ENCODE measurements at regions not wholly inside any gene's neighbourhood (a gene's known extent, or its start where the extent isn't known, plus 50 kb on each side); places are given as distances from the start of the nearest gene placed in this dataset.

DNA sequence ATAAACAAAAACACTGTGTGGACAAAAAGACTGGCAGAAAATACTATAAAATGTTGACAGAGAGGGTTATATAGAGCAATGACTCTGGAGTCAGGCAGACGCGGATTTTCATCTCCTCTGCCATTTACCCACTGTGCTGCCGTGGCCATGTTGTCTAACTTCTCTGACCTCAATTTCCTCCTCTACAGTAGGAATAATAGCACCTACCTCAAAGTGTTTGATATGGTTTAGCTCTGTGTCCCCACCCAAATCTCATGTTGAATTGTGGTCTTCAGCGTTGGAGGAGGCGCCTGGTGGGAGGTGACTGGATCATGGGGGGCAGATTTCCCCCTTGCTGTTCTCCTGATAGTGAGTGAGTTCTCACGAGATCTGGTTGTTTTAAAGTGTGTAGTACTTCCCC lies 78.2 kb upstream of the CALN1 start:
- H3K4me3 ChIP-seq (ENCODE audit: low read depth, low read length): no peak overlapping the region
- DNase-seq (ENCODE audit: low read depth): no peak
- TF ChIP-seq, protein P1, sequence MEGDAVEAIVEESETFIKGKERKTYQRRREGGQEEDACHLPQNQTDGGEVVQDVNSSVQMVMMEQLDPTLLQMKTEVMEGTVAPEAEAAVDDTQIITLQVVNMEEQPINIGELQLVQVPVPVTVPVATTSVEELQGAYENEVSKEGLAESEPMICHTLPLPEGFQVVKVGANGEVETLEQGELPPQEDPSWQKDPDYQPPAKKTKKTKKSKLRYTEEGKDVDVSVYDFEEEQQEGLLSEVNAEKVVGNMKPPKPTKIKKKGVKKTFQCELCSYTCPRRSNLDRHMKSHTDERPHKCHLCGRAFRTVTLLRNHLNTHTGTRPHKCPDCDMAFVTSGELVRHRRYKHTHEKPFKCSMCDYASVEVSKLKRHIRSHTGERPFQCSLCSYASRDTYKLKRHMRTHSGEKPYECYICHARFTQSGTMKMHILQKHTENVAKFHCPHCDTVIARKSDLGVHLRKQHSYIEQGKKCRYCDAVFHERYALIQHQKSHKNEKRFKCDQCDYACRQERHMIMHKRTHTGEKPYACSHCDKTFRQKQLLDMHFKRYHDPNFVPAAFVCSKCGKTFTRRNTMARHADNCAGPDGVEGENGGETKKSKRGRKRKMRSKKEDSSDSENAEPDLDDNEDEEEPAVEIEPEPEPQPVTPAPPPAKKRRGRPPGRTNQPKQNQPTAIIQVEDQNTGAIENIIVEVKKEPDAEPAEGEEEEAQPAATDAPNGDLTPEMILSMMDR (IDR thresholded peaks at IDR 0.05; ENCODE audit: insufficient read depth, low read depth, low read length): no peak

DNA sequence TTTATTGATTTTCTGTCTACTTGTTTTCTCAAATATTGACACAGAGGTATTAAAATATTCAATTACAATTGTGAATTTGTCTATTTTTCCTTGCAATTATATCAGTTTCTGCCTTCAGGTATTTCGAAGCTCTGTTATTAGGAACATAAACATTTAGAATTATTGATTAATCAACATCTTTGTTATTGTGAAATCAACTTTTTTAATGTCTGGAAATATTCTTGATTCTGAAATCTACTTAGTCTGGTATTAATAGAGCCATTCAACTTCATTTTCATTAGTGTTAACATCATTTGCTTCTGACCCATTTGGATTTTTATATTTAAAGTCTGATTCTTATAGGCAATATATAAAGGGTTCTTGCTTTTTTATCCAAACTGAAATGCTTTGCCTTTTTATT lies 69.8 kb upstream of the CALN1 start:
- TF ChIP-seq, protein P1 (IDR thresholded peaks at IDR 0.05; ENCODE audit: insufficient read depth, low read depth, low read length): no peak
- no peak overlapping the region for H3K4me3 ChIP-seq (ENCODE audit: low read depth, low read length)

DNA sequence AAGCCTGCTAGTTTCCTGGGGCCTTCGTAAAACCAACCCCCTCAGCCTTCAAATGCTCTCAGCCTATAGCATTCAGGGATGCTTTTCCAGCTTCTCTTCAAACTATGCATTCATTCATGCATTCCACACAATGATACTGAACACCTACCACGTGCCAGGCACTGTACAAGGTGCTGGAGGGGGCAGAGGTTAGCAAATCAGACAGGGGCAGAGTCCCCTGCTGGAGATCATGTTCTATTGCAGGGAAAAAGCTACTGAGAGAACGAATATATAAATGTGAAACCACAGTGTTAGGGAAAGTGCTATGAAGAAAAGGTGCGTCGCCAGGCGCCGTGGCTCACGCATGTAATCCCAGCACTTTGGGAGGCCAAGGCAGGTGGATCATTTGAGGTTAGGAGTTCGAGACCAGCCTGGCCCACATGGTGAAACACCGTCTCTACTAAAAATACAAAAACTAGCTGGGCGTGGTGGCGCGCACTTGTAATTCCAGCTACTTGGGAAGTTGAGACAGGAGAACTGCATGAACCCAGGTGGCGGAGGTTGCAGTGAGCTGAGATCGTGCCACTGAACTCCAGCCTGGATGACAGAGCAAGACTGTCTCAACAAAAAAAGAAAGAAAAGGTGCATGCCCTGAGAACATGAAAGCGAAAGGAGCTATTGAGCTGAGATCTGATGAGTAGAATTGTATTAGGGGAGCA lies 64.6 kb upstream of the CALN1 start:
- no peak for DNase-seq (ENCODE audit: low read depth)
- TF ChIP-seq, protein P1 (IDR thresholded peaks at IDR 0.05; ENCODE audit: insufficient read depth, low read depth, low read length): no peak
- H3K4me3 ChIP-seq (ENCODE audit: low read depth, low read length): no peak overlapping the region

More for the DNA sequence above, 69.8 kb upstream of the CALN1 start:
- DNase-seq (ENCODE audit: low read depth): no peak

DNA sequence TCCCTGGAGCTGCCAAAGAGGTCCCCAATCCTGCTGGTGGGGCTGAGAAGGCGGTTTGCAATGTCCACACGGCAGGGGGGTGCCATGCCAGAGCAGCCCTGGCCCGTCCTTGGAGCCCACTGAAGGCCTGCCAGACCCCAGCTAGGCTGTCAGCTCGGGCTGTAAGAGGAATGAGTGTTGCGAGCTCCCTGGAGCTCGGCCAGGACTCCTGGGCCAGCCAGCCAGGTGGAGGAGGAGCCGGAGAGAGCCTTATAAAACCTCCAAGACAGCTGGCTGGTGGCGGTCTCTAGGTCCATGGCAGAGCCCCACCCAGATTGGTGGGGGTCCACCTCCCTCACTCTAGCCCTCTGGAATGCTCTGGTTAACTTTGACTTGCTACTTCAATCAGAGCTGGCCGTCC lies 55.1 kb upstream of the CALN1 start:
- TF ChIP-seq, protein P1 (IDR thresholded peaks at IDR 0.05; ENCODE audit: insufficient read depth, low read depth, low read length): no peak
- H3K4me3 ChIP-seq (ENCODE audit: low read depth, low read length): no peak overlapping the region
- no peak for DNase-seq (ENCODE audit: low read depth)

DNA sequence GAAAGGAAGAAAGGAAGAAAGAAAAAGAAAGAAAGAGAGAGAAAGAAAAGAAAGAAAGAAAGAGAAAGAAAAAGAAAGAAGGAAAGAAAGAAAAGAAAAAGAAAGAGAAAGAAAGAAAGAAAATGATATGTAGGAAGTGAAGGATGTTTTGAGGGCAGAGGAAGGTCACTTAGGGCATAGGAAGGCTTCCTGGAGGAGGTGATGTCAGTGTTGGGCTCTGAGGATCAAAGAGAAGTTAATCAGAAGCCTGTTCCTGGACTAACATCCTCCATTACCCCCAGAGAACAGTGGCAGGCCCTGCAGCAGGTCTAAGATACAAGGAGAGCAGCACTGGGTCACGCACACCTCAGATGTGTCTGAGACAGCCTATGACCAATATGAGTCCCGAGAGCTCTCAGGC lies 54.7 kb upstream of the CALN1 start:
- DNase-seq (ENCODE audit: low read depth): no peak
- TF ChIP-seq, protein P1 (IDR thresholded peaks at IDR 0.05; ENCODE audit: insufficient read depth, low read depth, low read length): no peak
- H3K4me3 ChIP-seq (ENCODE audit: low read depth, low read length): no peak overlapping the region

DNA sequence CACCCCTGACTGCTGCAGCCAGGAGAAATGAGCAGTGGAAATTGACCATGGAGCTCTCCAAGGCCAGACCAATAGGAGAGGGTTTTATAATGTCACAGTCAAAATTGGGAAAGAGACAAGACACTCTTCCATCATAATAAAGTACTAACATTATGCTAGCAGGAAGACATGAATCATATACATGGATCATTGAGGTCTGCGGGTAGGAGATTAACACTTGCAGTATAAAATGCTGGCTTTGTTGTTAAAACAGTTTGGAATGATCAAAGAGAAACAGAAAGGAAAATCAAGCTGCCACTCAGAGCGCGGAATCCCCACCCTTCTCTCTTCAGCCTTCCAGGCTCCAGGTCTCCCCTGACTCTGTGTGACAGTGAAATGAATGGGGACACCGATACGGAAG lies 53.4 kb upstream of the CALN1 start:
- H3K4me3 ChIP-seq (ENCODE audit: low read depth, low read length): no peak overlapping the region
- no peak for DNase-seq (ENCODE audit: low read depth)
- TF ChIP-seq, protein P1 (IDR thresholded peaks at IDR 0.05; ENCODE audit: insufficient read depth, low read depth, low read length): no peak

DNA sequence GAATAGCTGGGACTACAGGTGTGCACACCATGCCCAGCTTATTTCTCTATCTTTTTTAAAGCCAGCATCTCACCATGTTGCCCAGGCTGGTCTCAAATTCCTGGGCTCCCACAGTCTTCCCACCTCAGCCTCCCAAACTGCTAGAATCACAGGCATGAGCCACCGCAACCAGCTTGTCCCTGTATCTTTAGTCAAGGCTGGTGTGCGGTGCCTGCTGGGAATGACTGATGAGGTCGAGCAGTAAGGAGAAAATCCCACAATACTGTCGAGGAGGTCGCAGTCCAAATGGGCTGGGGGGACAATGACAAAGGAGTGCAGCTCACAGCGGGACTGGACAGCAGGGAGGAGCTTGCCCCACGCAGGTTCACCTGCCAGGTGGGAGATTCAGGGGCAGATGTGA lies 50.2 kb upstream of the CALN1 start:
- H3K4me3 ChIP-seq (ENCODE audit: low read depth, low read length): no peak overlapping the region
- TF ChIP-seq, protein P1 (IDR thresholded peaks at IDR 0.05; ENCODE audit: insufficient read depth, low read depth, low read length): no peak
- DNase-seq (ENCODE audit: low read depth): no peak
